ENCODE measurements at regions not wholly inside any gene's neighbourhood (a gene's known extent, or its start where the extent isn't known, plus 50 kb on each side); places are given as distances from the start of the nearest gene placed in this dataset.

- H3K9me3 Mint-ChIP-seq (ENCODE audit: unreplicated experiment), result peaks cover 24% of the 10 kb centered on the region
- H3K4me3 Mint-ChIP-seq (ENCODE audit: unreplicated experiment), result no peak overlapping the region
- H3K27ac Mint-ChIP-seq (ENCODE audit: unreplicated experiment), result no peak overlapping the region
- TF ChIP-seq CTCF (IDR thresholded peaks at IDR 0.05), result no peak
- no peak for DNase-seq (ENCODE audit: extremely low spot score, unreplicated experiment)
- no peaks in the 10 kb centered on the region for H3K36me3 Mint-ChIP-seq (ENCODE audit: unreplicated experiment)
- no peaks in the 10 kb centered on the region for H3K4me1 Mint-ChIP-seq (ENCODE audit: unreplicated experiment)
- no peaks in the 10 kb centered on the region for H3K27me3 Mint-ChIP-seq (ENCODE audit: unreplicated experiment)
Observed at GRCh38 chr1:164188497-164188896, 370.5 kb upstream of the PBX1 start.

GRCh38 chr1:164191191-164191590, 367.8 kb upstream of the PBX1 start:
- H3K9me3 Mint-ChIP-seq (ENCODE audit: unreplicated experiment), result peaks cover 26% of the 10 kb centered on the region
- no peak overlapping the region for H3K27ac Mint-ChIP-seq (ENCODE audit: unreplicated experiment)
- TF ChIP-seq CTCF (IDR thresholded peaks at IDR 0.05), result no peak
- H3K4me1 Mint-ChIP-seq (ENCODE audit: unreplicated experiment), result no peaks in the 10 kb centered on the region
- DNase-seq (ENCODE audit: extremely low spot score, unreplicated experiment), result no peak
- H3K36me3 Mint-ChIP-seq (ENCODE audit: unreplicated experiment), result no peaks in the 10 kb centered on the region
- H3K27me3 Mint-ChIP-seq (ENCODE audit: unreplicated experiment), result no peaks in the 10 kb centered on the region
- H3K4me3 Mint-ChIP-seq (ENCODE audit: unreplicated experiment), result no peak overlapping the region

DNA sequence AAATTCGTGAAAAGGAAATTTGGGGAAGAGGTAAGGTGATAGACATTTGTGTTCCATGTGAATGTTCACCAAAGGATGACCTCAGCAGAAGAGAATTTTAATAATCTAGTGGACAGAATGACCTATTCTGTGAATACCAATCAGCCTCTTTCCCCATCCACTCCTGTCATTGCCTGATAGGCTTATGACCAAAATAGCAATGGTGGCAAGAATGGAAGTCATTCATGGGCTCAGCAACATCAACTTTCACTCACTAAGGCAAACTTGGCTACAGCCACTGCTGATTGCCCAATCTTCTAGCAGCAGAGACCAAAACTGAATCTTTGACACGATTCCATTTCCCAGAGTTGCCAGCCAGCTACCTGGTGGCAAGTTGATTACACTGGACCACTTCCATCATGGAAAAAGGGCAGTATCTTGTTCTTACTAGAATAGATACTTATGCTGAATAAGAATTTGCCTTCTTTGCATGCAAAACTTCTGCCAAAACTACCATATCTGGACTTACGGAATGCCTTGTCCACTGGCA, 348.7 kb upstream of the PBX1 start:
- H3K4me1 Mint-ChIP-seq (ENCODE audit: unreplicated experiment), result no peaks in the 10 kb centered on the region
- peaks cover 6% of the 10 kb centered on the region for H3K9me3 Mint-ChIP-seq (ENCODE audit: unreplicated experiment)
- H3K27me3 Mint-ChIP-seq (ENCODE audit: unreplicated experiment), result no peaks in the 10 kb centered on the region
- DNase-seq (ENCODE audit: extremely low spot score, unreplicated experiment), result no peak
- H3K36me3 Mint-ChIP-seq (ENCODE audit: unreplicated experiment), result no peaks in the 10 kb centered on the region
- no peak overlapping the region for H3K27ac Mint-ChIP-seq (ENCODE audit: unreplicated experiment)
- TF ChIP-seq CTCF (IDR thresholded peaks at IDR 0.05), result no peak
- no peak overlapping the region for H3K4me3 Mint-ChIP-seq (ENCODE audit: unreplicated experiment)

GRCh38 chr1:164223378-164223777, 335.6 kb upstream of the PBX1 start:
- Mint-ChIP-seq H3K27me3 (ENCODE audit: unreplicated experiment) (no peaks in the 10 kb centered on the region), H3K4me3 (ENCODE audit: unreplicated experiment) (no peak overlapping the region), H3K27ac (ENCODE audit: unreplicated experiment) (no peak overlapping the region), H3K36me3 (ENCODE audit: unreplicated experiment) (no peaks in the 10 kb centered on the region), H3K9me3 (ENCODE audit: unreplicated experiment) (peaks cover 22% of the 10 kb centered on the region), H3K4me1 (ENCODE audit: unreplicated experiment) (no peaks in the 10 kb centered on the region)
- TF ChIP-seq CTCF (IDR thresholded peaks at IDR 0.05), result no peak
- DNase-seq (ENCODE audit: extremely low spot score, unreplicated experiment), result no peak

DNA sequence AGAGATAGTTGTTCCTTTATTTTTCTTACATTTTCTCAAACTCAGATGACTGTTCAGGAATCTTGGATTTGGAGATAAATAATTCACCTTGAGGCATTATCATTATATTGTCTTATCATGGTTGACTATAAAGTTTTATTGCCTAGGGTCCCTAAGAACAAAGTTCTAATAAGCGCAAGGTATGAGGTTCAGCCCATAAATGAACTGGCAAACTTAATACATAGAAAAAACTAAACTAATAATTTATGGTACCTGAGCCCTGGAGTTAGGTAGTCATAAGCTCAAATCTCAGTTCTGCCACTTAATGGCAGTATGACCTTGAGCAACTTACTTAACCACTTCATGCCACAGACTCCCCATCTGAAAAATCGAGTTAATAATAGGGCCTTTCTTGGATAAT, 334.0 kb upstream of the PBX1 start:
- Mint-ChIP-seq H3K27me3 (ENCODE audit: unreplicated experiment) (no peaks in the 10 kb centered on the region), H3K9me3 (ENCODE audit: unreplicated experiment) (peaks cover 16% of the 10 kb centered on the region), H3K4me3 (ENCODE audit: unreplicated experiment) (no peak overlapping the region), H3K27ac (ENCODE audit: unreplicated experiment) (no peak overlapping the region), H3K4me1 (ENCODE audit: unreplicated experiment) (no peaks in the 10 kb centered on the region), H3K36me3 (ENCODE audit: unreplicated experiment) (no peaks in the 10 kb centered on the region)
- no peak for TF ChIP-seq CTCF (IDR thresholded peaks at IDR 0.05)
- no peak for DNase-seq (ENCODE audit: extremely low spot score, unreplicated experiment)
